Ammon's horn (tissue), 1 donor: ENCODE measurements at regions not wholly inside any gene's neighbourhood (a gene's known extent, or its start where the extent isn't known, plus 50 kb on each side); places are given as distances from the start of the nearest gene placed in this dataset.

Source experiments
- DNase-seq: peaks from one replicate; pipeline ENCODE4 v3.0.0-alpha.2; 2016; ENCODE audit warnings: low spot score

DNA sequence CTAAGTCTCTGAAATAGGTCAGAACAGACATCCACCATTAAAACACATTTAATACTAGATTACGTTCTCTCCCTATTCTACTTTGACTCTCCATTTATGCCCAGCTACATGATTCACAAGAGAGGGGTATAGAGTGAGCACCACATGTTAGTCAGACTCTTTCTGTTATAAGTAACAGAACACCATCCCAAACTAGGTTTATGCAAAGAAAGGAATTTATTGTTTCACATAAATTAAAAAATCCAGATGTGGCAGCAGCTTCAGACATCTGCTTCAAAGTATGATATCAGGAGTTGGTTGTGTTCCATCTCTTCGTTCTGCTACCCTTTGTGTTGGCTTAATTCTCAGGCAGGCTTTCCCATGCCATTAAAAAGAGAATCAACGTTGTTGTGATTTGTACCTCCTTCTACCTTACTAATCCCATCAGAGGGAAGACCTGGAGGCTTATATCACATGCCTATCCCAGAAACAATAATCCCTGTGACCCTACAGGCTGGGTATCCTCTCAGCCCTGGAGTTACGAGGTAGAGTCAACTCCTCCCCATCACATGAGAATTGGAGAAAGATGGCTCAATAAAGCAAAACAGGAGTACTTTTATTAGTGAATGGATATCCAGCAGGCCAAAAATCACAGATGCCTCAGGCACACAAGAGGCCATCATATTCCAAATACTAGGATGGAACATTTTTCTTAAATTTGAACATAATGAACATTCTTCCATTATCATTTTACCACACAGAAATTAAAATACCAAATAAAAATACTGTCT, 163.2 kb downstream of the SLC7A11 start:
- no peak for DNase-seq

DNA sequence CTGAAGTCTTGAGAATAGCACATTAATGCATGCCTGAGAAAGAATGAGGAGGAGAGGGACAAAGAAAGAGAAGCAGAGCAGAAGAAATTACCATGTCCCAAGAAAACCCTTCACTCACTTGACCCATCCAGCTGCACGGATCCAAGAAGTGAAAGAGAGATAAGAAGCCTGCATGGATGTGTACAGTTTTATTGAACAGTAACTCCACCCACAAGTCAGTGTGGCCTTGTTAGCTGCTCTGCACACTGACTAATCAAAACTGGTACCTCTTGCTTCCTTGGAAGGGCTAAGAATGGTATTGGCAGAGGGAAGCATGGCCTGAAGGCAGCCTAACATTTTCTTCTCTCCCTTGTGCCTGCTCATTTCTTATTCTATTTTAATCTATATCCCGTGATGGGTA, 163.9 kb downstream of the SLC7A11 start:
- no peak for DNase-seq

DNA sequence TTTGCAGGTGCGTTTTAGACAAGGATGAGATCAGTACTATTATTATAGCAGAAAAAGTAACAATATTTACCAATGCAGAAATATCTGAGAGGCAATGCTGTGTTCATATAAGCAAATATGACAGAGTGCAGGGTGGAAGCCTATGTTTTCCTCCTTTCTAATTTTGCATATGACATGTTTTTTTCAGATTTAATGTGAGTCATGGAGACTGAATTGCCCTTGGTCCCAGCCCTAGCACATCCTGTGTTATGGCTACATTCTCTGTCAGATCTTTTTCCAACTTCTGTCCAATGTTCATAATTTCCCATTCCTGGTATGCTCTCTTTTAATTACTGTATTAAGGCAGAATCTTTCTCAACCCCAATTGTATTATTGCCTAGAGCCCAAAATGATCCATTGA, 165.6 kb downstream of the SLC7A11 start:
- DNase-seq, result no peak

DNA sequence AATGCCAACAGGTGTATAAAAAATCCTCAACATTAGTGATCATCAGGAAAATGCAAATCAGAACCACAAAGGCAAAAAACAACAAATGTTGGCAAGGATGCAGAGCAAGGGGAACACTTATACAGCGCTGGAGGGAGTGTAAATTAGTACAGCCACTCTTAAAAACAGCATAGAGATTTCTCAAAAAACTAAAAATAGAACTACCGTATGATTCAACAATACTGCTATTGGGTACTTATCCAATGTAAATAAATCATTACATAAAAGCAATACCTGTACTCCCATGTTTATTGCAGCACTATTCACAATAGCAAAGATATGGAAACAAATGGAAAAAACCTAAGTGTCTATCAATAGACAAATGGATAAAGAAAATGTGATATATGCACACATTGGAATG, 171.3 kb downstream of the SLC7A11 start:
- DNase-seq, result no peak

DNA sequence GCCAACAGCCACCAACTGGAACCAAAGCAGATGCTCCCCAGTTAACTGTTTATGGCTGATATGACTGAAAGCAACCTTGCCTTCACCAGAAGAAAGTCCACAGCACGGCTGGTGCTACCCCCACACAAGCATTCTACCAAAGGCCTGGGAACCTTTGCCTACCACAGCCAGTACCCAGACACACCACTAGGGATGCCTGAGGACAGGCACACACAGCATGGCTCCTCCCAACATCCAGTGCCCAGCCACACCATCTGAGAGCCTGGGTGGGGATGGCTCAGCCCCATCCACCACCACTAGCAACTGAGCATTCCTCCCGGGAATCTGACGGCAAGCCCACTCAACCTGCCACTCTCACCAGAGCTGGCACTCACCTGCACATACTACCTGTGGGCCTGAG, 178.6 kb downstream of the SLC7A11 start:
- DNase-seq, result no peak

DNA sequence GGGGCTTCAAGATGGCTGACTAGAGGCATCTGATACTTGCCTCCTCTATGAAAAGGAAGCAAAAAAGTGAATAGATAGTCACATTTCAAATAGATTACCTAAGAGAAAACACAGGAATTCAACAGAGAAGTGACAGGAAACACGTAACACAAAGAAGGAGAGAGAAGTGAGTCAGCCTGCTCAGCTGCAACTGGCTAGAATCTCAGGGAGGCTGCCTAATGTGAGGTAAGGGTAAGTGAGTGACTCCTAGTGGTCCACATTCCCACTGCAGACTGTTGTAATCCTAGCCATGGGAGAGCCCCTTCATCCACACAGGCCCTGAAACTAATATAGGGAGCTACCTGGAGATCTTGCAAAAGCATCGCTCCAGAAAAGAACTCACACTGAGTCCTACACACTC, 179.2 kb downstream of the SLC7A11 start:
- no peak for DNase-seq

DNA sequence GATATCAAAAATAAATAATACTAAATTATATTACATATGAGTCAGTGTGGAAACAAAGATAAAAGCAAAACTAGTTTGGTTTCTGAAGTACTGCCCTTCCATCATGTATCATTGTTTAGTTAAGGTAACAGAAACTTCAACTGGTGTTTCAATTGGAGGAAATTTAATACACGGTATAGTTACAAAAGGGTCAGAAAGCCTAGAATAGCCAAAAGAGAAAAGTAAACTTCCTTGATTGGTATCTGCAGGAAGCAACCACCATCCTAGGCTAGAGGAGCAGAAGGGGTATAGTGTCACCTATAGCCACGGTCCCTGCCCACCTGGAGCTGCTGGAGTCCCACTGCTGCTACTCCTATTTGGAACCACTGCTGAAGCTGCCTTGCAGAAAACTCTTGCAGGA, 185.6 kb downstream of the SLC7A11 start:
- DNase-seq, result no peak

DNA sequence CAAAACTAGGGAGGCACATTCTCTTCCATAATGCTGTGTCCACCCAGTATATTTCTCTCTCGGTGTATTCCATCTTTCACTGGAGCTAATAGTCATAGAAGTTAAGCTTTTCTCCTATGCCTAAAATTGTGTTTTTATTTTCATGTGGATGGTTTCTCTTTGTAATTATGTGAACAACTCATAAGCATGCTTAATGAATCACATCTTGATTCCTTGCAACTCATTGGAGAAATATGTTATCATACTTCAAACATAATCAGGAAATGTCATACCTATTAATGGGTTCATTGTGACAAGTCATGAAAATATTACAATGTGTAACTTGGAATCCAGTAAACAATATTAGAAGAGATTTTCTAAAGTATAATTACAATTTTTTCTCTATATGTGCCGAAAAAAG, 186.3 kb downstream of the SLC7A11 start:
- DNase-seq, result no peak

DNA sequence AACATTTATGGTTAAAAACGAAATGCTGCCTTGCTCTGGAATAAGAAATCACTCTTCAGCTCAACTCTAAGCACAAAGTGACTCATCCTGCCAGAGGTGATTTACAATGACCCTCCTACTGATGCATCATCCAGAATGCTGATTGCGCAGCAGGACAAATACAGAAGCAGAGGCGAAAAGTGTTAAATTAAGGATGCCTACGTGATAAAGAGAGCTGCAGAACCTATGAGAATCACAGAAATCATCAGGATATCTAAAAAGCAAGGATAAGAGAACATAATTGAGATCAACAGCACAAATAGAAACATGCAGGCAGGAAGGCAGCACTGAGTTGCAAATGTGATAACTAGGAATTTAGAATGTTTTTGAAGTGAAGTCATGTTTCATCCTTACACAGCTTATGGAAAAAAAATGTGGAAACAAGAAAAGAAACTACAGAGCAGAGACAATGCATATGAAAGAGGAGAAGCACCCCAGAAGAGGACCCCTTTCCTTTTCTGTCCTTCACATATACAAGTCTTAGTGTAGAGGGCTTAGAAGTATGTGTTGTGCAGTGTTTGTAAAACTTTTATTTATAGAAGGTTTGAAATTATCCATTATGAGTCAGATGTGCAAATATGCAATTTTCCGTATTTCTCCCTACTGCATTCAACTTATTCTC, 188.4 kb downstream of the SLC7A11 start:
- DNase-seq, result no peak

DNA sequence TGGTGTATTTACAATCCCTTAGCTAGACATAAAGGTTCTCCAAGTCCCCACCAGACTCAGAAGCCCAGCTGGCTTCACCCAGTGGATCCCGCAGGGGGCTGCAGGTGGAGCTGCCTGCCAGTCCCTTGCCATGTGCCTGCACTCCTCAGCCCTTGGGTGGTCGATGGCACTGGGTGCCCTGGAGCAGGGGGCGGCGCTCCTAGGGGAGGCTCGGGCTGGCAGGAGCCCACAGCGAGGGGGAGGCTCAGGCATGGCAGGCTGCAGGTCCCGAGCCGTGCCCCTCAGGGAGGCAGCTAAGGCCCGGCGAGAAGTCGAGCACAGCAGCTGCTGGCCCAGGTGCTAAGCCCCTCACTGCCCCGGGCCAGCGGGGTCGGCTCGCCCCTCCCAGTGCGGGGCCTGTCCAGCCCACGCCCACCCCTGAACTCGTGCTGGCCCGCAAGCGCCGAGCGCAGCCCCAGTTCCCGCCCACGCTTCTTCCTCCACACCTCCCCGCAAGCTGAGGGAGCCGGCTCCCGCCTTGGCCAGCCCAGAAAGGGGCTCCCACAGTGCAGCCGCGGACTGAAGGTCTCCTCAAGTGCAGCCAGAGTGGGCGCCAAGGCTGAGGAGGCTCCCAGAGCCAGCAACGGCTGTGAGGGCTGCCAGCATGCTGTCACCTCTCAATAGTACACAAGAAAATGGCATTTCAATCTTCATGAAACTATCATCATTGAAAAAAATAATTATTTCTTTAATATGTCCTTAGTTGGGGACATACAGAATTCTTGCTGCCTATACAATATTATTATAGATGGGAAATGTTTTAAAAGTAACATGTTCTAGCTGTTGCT, 189.1 kb downstream of the SLC7A11 start:
- no peak for DNase-seq

DNA sequence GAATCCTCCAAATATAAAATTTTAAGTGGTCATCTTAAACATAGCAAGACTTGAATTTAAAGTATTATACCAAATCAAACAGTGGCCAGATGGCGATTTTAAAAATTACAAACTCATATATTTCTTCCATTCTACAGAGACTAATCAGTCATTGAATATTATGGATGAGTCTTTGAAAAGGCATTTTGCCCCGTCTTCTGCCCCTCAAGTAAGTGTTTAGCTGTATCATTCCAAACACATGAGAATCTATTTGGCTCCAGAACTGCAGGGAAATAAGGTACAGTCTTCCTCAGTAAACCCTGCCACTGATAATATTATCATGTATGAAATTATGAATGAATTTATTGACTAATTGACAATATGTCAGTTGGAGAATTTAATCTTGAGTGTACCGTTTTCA, 191.0 kb downstream of the SLC7A11 start:
- no peak for DNase-seq

DNA sequence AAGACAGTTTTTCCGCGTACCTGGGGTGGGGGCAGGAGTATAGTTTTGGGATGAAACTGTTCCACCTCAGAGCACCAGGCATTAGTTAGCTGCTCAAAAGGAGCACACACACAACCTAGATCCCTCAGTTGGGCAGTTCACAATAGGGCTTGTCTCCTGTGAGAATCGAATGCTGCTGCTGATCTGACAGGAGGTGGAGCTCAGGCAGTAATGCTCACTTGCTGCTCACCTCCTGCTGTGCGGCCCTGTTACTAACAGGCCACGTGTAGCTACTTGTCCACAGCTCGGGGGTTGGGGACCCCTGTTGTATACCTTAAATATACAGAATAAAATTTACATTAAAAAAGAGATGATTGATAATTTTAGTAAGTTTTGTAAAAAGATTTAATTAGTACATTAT, 191.5 kb downstream of the SLC7A11 start:
- no peak for DNase-seq

DNA sequence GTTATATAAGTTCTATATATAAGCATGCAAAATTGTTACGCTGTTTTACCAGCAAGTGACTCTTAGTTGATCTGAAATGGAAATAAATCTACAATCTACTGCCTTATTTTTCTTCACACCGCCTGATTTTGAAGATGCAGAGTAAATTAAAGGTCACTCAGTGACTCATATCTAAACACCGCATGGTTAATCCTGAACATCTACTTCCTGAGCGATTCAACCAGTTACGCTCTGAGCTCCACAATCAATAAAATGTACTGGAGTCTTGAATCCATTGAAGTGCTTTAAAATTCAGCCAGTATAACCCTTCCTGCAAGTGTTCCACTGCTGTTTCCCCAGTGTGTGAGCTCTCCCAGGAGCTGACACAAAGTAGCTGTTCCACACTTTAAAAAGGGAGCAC, 192.8 kb downstream of the SLC7A11 start:
- no peak for DNase-seq

DNA sequence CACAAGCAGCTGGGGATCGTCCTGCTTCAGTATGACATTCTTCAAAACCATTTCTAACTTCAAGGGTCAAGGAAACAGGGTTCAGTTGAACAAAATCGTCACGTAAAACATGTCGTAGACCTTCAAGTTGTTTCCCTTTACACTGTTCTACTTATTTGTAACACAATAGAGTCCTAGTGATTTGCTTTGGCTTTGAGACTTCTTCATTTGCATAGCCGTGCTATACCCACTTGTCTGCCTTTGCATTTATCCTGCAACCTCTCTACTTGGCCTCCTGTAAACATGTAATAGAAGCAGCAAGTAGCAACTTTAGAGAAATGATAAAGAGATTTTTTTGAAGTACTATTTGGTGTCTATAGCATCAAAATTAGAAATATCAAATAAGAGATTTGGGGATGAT, 194.9 kb downstream of the SLC7A11 start:
- DNase-seq, result no peak

DNA sequence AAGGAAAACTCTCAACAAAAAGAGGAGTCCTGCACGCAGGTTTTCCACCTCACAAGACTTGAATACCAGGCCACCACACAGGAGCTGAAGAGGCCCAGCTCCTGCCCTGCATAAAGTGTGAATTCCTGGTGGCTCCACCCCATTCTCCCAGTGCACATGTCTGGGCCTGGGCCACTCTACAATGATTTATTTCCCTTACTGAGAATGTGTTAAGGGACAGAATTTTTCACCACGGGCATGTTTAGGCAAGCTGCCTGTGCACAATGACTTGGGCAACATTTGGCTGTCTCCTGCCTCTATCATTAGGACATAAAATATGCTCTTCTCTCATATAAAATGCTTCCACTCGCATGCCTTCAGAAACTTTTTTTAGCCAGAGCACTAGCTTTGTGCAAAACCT, 197.1 kb downstream of the SLC7A11 start:
- DNase-seq, result no peak

DNA sequence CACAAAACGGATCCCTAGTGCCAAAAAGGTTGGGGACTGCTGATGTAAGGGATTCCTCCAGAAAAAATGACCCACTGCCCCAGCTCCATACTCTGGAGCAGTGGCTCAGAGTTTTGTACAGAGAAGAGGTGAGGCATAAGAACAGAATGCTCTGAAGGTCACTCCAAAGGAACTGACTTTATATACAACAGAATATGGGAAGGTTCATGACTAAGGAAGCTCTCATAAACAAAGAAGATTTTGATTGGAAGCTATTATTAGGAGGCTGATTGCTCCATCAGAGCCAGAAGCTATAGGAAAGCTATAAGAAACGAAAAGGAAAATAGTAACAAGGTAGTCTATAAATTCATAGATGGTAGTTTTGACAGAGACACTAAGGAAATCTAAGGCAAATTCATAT, 203.1 kb downstream of the SLC7A11 start:
- no peak for DNase-seq

DNA sequence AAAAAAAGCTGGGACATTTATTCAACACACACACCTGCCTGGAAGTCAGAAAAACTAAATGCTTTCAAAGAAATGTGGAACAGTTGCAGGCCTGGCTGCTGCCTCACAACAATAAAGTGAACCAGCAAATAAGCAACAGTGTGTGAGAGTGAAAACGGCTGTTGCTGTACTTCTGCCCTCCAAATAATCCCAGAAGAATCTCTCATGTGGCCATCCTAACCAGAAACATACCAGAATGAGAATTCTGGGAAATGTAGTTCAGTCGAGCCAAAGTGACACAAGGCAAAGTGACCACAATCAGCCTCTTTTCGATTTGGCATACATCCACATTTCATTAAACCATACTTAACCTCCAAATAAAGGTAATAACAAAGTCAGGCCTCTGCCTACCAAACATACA, 204.5 kb downstream of the SLC7A11 start:
- DNase-seq, result no peak

DNA sequence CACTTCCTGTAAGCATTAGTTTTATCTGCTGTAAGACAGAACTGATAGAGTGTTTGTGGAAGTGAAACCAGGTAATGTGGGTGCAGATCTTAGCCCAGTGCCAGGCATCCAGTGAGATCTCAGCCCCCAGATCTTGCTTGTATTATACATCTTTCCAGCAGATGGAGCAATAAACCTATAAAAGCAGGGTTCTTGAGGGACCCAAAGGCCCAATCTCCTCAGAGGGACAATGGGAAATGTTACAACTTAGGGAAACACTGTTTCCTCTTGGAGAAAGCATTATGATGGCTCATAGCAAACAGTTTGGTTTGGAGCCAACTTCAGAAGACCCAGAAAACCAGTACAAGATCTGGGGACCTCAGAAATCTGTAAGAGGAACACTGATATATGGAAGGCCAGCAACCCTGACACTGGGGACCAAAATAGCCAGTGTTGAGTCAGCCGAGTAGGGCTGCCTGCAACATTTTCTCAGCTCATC, 206.3 kb downstream of the SLC7A11 start:
- peak; percentile 78 for DNase-seq

DNA sequence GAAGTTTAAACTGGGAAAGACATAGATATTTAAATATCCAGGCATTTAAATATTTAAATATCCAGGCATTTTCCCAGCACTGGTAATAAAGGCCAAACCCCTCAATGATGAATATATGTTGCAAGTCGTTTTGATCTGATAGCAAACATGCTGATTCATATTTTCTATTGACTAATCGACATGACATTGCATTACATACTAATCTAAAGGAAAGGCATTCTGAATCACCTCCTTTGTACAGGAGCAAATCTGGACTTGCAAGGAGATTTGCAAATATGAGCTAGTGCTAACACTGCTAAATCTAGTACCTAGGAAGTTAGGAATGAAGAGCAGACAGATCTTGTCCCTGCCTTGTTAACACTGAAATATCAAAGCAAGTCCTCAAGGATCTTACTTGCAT, 207.3 kb downstream of the SLC7A11 start:
- DNase-seq, result no peak

DNA sequence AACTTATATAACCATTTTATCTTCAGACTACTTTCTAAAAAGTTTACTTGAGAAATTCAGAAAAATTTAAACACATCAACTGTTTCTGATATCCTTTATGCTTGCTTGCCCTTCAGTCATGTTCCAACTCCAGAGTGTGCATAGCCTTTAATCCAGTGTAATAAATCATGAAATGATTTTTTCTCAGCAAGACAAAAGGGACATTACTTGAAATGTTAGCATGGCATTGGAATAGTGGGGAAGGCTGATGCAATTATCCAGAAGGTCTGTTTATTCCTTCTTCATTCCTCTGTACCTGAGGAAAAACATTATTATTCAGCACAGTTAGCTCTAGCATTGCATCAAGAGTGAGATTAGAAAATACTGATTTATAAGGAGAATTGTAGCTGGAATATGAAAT, 209.9 kb downstream of the SLC7A11 start:
- no peak for DNase-seq

DNA sequence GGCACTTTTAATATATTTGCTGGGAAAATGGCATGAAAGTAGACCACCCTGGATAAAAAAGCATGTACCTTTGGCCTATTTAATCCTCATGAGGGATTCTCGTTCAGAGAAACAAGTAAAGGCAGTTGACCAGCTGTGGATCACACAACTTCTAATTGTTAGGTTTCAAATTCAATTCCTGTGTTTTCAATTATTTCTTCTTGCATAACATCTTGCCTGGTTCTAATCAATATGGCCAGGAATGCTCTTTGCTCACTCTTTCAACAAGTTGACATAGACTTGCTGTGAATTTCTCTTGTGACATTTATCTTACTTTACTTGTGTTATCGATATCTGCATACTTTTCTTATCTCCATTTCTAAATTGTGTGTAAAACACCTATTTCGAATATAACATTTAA, 211.8 kb downstream of the SLC7A11 start:
- DNase-seq, result no peak

DNA sequence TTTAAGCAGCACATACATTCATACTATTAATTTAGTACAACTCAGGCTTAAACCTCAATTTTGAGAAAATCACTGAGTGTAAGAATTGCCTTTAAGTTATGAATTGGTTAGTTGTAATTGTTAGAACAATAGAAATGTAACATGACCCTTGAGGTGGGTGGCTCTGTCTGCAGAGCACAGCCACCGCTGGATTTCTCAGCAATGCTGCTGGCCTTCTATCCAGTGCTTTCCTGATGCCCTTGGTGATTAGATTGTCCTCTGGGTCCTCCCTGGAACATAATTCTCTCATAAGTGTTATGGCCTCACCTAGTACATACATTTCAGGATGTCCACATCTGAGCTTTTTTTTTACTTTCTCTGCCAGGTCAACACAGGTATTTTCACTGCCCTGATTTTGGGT, 213.2 kb downstream of the SLC7A11 start:
- no peak for DNase-seq
